GM18507 (cell line): ENCODE measurements at regions not wholly inside any gene's neighbourhood (a gene's known extent, or its start where the extent isn't known, plus 50 kb on each side); places are given as distances from the start of the nearest gene placed in this dataset.
"Not testable (repeated sequence)": the region's sequence is repeated elsewhere in the genome, so short reads cannot be mapped to it uniquely, and the experiment has no call there.

Experiments
- DNase-seq: peaks from one replicate; pipeline ENCODE4 v3.0.0; 2011; ENCODE audit warnings: low read depth; ENCODE audit not compliant: insufficient read length; ENCODE audit errors: extremely low spot score
- FAIRE-seq: peaks from 2 replicates; lab custom pipeline; 2011; peaks lifted over from hg19 to GRCh38; lab: Jason Lieb, UNC

- FAIRE-seq (no peak), DNase-seq (no peak)
Measured at GRCh38 chr10:80921032-80921431, 383.3 kb downstream of the SH2D4B start.

GRCh38 chr10:80924063-80924952 lies 386.6 kb downstream of the SH2D4B start:
- peak; percentile 84 for FAIRE-seq
- DNase-seq, result no peak

GRCh38 chr10:80927419-80928078 lies 389.8 kb downstream of the SH2D4B start:
- no peak for DNase-seq
- no peak for FAIRE-seq

- FAIRE-seq (no peak), DNase-seq (no peak)
Measured at GRCh38 chr10:80938903-80939302, 401.2 kb downstream of the SH2D4B start.

- no peak for FAIRE-seq
- DNase-seq, result no peak
Measured at GRCh38 chr10:80945264-80945880, 407.7 kb downstream of the SH2D4B start.

- DNase-seq (no peak), FAIRE-seq (no peak)
Measured at GRCh38 chr10:80946073-80946472, 408.4 kb downstream of the SH2D4B start.

GRCh38 chr10:80946957-80947726 lies 409.4 kb downstream of the SH2D4B start:
- no peak for FAIRE-seq
- no peak for DNase-seq

- no peak for DNase-seq
- no peak for FAIRE-seq
Measured at GRCh38 chr10:80949785-80950184, 412.1 kb downstream of the SH2D4B start.

GRCh38 chr10:80952436-80952835 lies 414.7 kb downstream of the SH2D4B start:
- FAIRE-seq (no peak), DNase-seq (no peak)

- no peak for FAIRE-seq
- DNase-seq, result no peak
Measured at GRCh38 chr10:80957161-80957560, 419.5 kb downstream of the SH2D4B start.

- FAIRE-seq (no peak), DNase-seq (no peak)
Measured at GRCh38 chr10:80964179-80964578, 426.5 kb downstream of the SH2D4B start.

GRCh38 chr10:80964955-80965614 lies 427.4 kb downstream of the SH2D4B start:
- DNase-seq (no peak), FAIRE-seq (peak; percentile 73)

GRCh38 chr10:80966326-80966986 lies 428.8 kb downstream of the SH2D4B start:
- DNase-seq, result no peak
- no peak for FAIRE-seq

GRCh38 chr10:80967357-80967756 lies 429.7 kb downstream of the SH2D4B start:
- DNase-seq, FAIRE-seq: not testable (repeated sequence)

- DNase-seq, result no peak
- no peak for FAIRE-seq
Measured at GRCh38 chr10:80968903-80969302, 431.2 kb downstream of the SH2D4B start.

- no peak for FAIRE-seq
- no peak for DNase-seq
Measured at GRCh38 chr10:80971461-80971860, 433.8 kb downstream of the SH2D4B start.

GRCh38 chr10:80976658-80977057 lies 439.0 kb downstream of the SH2D4B start:
- FAIRE-seq, result no peak
- DNase-seq, result no peak

GRCh38 chr10:80985102-80985501 lies 447.4 kb downstream of the SH2D4B start:
- FAIRE-seq (no peak), DNase-seq (no peak)

GRCh38 chr10:80986596-80986995 lies 448.9 kb downstream of the SH2D4B start:
- FAIRE-seq (no peak), DNase-seq (no peak)
